HG03175 (cell line): ENCODE measurements at regions not wholly inside any gene's neighbourhood (a gene's known extent, or its start where the extent isn't known, plus 50 kb on each side); places are given as distances from the start of the nearest gene placed in this dataset.

ENCODE experiments used
- ATAC-seq: cut with Tn5 transposase; IDR thresholded peaks from one replicate; pipeline ENCODE4 v1.9.1; 2021; ENCODE audit warnings: mild to moderate bottlenecking, moderate library complexity; ENCODE audit not compliant: unreplicated experiment

GRCh38 chr3:24595796-24596195 is 101.1 kb upstream of the THRB start:
- ATAC-seq: no peak

GRCh38 chr3:24596626-24597025 is 102.0 kb upstream of the THRB start:
- ATAC-seq: no peak

GRCh38 chr3:24598695-24599470 is 104.2 kb upstream of the THRB start:
- no peak for ATAC-seq

GRCh38 chr3:24601066-24601939 is 106.7 kb upstream of the THRB start:
- no peak for ATAC-seq

- no peak for ATAC-seq
These were observed 109.6 kb upstream of the THRB start for GRCh38 chr3:24604215-24604614.

GRCh38 chr3:24605511-24606028 is 110.9 kb upstream of the THRB start:
- no peak for ATAC-seq

GRCh38 chr3:24607281-24607680 is 112.6 kb upstream of the THRB start:
- ATAC-seq: no peak

GRCh38 chr3:24608701-24609390 is 114.2 kb upstream of the THRB start:
- ATAC-seq: no peak

GRCh38 chr3:24614359-24614758 is 119.7 kb upstream of the THRB start:
- ATAC-seq: no peak

- no peak for ATAC-seq
These were observed 120.5 kb upstream of the THRB start for GRCh38 chr3:24615177-24615576.

GRCh38 chr3:24616110-24616829 is 121.6 kb upstream of the THRB start:
- ATAC-seq: no peak

GRCh38 chr3:24622138-24622537 is 127.5 kb upstream of the THRB start:
- ATAC-seq: no peak

- no peak for ATAC-seq
These were observed 128.1 kb upstream of the THRB start for GRCh38 chr3:24622696-24623225.

- no peak for ATAC-seq
These were observed 129.0 kb upstream of the THRB start for GRCh38 chr3:24623657-24624056.

GRCh38 chr3:24624938-24625681 is 130.5 kb upstream of the THRB start:
- ATAC-seq: no peak

GRCh38 chr3:24628523-24629258 is 134.0 kb upstream of the THRB start:
- no peak for ATAC-seq

GRCh38 chr3:24631481-24631880 is 136.8 kb upstream of the THRB start:
- ATAC-seq: no peak

- ATAC-seq: no peak
These were observed 144.4 kb upstream of the THRB start for GRCh38 chr3:24639061-24639460.
